ENCODE measurements at regions not wholly inside any gene's neighbourhood (a gene's known extent, or its start where the extent isn't known, plus 50 kb on each side); places are given as distances from the start of the nearest gene placed in this dataset.
"Not testable (repeated sequence)": the region's sequence is repeated elsewhere in the genome, so short reads cannot be mapped to it uniquely, and the experiment has no call there.

- DNase-seq (ENCODE audit: low read depth): no peak
These were observed 1696.7 kb upstream of the PIK3C3 start for GRCh38 chr18:40258311-40258710.

DNA sequence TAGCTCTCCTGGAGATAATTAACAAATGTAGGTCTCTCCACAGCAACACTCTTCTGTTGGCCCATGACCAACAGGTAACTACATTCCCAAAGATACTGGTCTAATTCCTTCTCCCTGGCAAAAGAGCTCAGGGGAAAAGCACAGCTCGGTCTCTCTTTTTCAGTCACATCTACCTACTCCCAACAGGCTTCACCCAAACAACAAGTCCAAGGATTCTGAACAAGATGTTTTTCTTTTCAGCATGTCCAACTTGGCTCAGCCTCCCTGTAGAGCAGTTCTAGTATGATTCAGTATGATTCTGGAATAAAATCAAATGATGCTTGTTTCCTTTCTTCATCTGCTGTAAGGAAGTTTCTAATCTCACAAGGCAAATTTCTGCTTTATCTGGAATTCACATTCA is 1704.8 kb upstream of the PIK3C3 start:
- DNase-seq (ENCODE audit: low read depth): no peak

GRCh38 chr18:40249390-40250080 is 1705.5 kb upstream of the PIK3C3 start:
- no peak for DNase-seq (ENCODE audit: low read depth)

- not testable (repeated sequence) for DNase-seq (ENCODE audit: low read depth)
These were observed 1709.4 kb upstream of the PIK3C3 start for GRCh38 chr18:40245612-40246011.

GRCh38 chr18:40243607-40244006 is 1711.4 kb upstream of the PIK3C3 start:
- no peak for DNase-seq (ENCODE audit: low read depth)

DNA sequence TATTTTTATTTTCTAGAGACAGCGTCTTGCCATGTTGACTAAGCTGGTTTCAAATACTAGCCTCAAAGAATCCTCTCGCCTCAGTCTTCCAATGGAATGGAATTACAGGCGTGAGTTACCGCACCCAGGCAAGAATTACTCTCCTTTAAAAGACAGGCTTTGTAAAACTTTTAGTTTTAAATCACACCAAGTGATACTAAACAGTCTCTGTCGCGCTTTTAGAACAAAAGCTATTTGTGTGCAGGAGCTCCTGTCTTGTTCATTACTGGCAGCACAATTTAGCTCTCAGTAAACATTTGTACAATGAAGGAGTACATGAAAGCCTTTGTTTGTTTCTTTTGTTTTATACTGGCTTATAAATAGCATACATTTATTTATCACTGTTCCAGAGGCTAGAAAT is 1719.2 kb upstream of the PIK3C3 start:
- no peak for DNase-seq (ENCODE audit: low read depth)

GRCh38 chr18:40235323-40235722 is 1719.7 kb upstream of the PIK3C3 start:
- DNase-seq (ENCODE audit: low read depth): no peak

GRCh38 chr18:40233931-40234616 is 1721.0 kb upstream of the PIK3C3 start:
- no peak for DNase-seq (ENCODE audit: low read depth)

DNA sequence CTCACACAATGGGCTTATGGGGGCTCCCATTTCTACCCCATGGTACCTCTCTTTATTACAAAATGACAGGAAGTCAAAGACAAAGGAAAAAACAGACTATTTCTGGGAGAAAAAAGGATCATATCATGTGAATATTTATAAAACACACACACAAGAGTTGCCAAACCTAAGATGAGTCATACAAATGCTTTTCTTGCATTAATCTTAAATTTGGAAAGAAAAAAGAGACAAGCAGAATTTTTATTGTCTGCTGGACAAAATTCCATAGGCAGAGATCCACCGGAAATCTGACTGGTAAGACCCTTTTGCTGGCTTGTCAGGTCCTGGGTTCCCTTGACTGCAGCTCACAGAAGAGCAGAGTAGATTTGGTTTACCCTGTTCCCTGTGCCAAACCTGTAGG is 1732.3 kb upstream of the PIK3C3 start:
- no peak for DNase-seq (ENCODE audit: low read depth)

- DNase-seq (ENCODE audit: low read depth): no peak
These were observed 1738.2 kb upstream of the PIK3C3 start for GRCh38 chr18:40216856-40217255.

DNA sequence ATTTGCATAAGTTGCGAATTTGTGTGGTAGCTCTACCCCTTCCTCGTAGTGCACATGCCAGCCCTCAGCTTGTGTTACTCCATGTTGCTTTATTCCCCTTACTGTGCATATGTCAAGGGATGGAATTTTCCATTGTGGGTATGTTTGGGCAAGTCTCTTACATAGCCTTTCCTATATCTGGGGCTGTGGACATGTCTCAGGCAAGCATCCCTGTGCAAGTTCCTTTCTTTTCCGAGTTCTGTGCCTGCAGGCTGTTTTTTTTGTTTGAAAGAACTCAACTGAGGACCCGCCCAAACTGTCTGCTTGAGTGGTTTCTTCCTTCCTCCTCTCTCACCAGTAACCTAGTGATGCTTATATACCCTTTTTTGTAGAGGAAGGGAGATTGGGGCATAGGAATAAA is 1739.1 kb upstream of the PIK3C3 start:
- DNase-seq (ENCODE audit: low read depth): no peak

GRCh38 chr18:40210696-40211095 is 1744.3 kb upstream of the PIK3C3 start:
- DNase-seq (ENCODE audit: low read depth): no peak

DNA sequence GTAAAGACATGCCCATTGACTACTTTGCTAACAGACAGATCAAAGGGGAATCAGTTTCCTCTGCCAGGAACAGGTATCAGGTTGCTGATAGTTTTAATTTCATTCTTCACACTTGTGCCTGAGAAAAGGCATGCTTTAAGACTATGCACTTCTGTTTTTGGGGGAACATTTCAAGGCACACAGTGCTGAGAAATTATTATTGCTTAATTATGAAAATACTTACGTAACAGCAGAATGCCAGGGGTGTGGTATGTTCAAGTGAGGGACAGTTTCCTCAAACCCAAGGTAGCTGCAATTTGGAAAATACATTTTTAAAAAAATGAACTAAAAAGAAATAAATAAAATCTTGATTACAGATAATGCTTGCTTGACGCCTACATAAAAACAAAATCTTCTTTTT is 1746.1 kb upstream of the PIK3C3 start:
- no peak for DNase-seq (ENCODE audit: low read depth)

- DNase-seq (ENCODE audit: low read depth): no peak
These were observed 1757.3 kb upstream of the PIK3C3 start for GRCh38 chr18:40197711-40198110.

DNA sequence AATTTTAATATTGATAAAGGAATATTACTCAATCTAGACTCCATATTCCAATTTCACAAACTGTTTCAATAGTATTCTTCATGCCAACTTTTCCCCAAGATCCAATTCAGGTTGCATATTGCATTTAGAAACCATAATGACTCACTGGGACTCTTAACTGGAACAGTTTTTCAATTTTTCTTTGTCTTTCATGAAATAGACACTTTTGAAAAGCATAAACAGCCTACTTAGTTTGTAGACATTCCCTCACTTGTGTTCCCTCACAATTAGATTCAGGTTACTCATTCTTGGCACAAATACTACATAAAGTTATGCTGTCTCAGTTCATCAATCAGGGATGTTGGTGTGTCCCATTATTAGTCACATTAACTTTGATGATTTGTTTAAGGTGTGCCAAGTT is 1768.4 kb upstream of the PIK3C3 start:
- no peak for DNase-seq (ENCODE audit: low read depth)

DNA sequence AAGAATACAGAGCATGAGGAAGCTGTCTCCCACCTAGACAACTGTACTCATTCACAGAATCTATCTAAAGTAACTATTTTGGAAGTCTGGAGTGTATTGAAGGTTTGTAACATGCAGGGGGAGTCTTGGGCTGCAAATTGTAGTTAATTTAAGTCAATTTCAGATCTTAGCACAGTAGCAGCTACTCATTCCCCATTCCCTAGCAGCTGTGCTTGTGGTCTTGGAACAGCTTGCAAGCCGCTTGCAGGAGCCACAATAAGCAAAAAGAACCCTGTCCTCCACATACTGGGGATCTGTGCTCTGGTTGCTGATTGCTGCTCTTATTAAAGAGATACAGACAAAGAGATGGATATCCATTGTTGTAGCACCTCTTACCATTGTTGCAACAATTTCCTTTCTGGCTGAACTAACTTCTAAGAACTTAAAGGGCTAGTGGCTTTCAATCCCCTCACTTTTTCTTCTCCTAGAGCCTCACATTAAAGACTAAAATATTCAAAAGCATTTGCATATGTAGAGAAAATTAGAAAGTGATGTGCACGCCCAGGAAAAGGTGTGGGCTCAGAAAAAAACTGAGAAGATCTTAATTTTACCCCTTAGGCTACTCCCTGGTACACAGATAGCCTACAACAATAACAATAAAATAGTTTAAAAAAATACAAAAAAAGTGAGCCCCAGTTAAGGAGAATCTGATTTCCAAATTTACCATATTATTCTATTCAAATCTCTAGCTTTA is 1775.1 kb upstream of the PIK3C3 start:
- DNase-seq (ENCODE audit: low read depth): no peak

- DNase-seq (ENCODE audit: low read depth): no peak
These were observed 1787.0 kb upstream of the PIK3C3 start for GRCh38 chr18:40168026-40168425.

DNA sequence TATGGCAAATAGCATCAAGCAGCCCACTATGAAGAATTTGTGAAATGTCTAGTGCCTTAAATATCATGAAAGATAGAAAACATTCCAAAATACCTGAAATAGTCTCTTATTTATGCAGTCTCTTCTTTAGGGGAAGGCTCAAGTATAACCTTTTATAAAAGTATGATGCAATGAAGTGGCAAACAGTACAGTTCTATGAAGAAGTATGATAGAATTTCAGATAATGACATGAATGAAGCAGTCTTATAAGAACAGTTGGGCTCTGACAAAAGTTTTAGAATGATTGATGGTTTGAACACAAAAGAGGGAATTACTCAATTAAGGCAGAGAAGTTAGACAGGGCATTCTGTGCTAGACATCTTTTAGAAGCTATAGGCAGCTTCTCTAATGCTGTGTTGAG is 1791.8 kb upstream of the PIK3C3 start:
- no peak for DNase-seq (ENCODE audit: low read depth)

DNA sequence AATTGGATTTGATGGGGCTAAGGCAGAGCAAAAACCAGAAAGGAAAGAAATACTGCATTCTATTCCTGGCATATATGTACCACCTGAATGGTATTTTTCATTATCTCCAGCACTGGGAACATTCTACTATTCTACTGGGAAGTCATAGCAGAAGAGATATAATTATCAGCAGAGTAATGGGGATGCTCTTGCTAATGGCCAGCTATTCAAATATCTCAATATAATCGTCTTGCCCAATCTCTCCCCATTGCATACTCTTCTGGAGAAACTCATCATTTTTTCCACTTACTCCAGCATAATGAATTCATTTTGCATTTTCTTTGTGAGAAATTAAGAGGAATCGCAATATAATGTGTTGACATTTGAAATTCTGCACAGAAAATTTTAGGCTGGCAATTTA is 1794.7 kb upstream of the PIK3C3 start:
- no peak for DNase-seq (ENCODE audit: low read depth)

GRCh38 chr18:40159141-40160017 is 1795.7 kb upstream of the PIK3C3 start:
- peak; percentile 19 for DNase-seq (ENCODE audit: low read depth)

GRCh38 chr18:40157120-40157519 is 1797.9 kb upstream of the PIK3C3 start:
- no peak for DNase-seq (ENCODE audit: low read depth)

- DNase-seq (ENCODE audit: low read depth): no peak
These were observed 1802.2 kb upstream of the PIK3C3 start for GRCh38 chr18:40152859-40153258.

Measured in non-pigmented ciliary epithelial cell (primary cell).